GM18858 (cell line): ENCODE measurements at regions not wholly inside any gene's neighbourhood (a gene's known extent, or its start where the extent isn't known, plus 50 kb on each side); places are given as distances from the start of the nearest gene placed in this dataset.

Source experiments
- ATAC-seq: cut with Tn5 transposase; IDR thresholded peaks from one replicate; pipeline ENCODE4 v1.9.1; 2021; ENCODE audit not compliant: unreplicated experiment

- no peak for ATAC-seq
Observed at GRCh38 chr6:122042960-122043735, 356.3 kb upstream of the HSF2 start.

GRCh38 chr6:122048570-122048969 lies 350.9 kb upstream of the HSF2 start:
- ATAC-seq, result no peak

DNA sequence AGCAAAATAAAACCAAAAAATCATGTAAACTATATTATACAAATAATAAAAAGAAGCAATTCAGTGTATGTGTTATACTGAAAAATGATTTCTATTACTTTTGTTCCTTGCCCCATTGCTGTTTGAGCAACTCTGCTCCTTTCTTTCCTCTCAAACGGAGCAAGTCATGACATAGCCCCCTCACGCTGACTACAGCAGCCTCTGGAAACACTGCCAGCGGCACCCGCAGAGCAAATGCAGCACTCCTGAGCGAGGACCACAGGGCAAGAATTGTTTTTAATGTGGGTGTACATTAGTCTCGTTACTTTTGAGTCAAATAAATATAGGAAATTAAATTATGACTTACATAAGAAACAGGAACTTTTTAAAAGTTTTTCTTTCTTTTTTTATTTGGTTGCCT lies 350.1 kb upstream of the HSF2 start:
- no peak for ATAC-seq

GRCh38 chr6:122050242-122050755 lies 349.2 kb upstream of the HSF2 start:
- no peak for ATAC-seq

- no peak for ATAC-seq
Observed at GRCh38 chr6:122052346-122052900, 347.0 kb upstream of the HSF2 start.

DNA sequence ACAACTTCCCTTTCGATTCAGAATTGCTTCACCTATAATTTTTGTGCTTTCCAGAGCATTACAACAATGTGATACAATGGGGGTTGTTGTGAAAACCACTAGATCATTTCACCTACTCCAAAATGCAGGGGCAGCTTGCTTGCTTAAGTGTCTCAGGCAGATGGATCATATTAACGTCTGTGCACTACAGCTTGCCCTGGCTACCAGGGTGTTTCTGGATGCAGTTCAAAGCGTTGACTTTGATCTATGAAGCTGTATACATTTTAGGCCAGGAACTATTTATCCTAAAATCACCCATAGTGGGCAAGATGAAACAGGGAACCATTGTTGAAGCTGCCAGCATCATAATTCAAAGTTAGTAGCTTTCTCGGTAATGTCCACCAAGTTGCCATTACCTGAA lies 339.5 kb upstream of the HSF2 start:
- no peak for ATAC-seq

GRCh38 chr6:122061855-122062254 lies 337.6 kb upstream of the HSF2 start:
- no peak for ATAC-seq

DNA sequence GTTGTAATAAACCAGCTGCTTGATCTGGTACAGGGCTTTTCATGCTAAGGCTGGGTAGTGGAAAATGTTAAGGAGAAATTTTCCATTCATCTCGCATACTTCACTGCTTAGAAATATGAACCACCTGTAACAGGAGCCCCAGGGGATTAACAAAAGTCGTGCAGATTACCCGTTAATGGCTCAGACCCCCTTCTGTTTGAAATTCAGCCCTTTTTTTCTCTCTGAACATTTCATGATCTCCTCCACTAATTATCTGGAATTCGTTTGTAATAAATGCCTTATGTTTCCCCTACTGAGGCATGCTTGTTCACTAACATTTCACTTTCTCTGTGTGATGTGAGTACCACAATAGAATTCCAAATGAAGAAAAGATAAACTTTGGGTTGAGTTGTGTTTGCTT lies 336.4 kb upstream of the HSF2 start:
- ATAC-seq, result no peak

GRCh38 chr6:122063761-122064160 lies 335.7 kb upstream of the HSF2 start:
- ATAC-seq, result no peak

GRCh38 chr6:122066200-122066599 lies 333.3 kb upstream of the HSF2 start:
- ATAC-seq, result no peak

GRCh38 chr6:122068291-122068769 lies 331.1 kb upstream of the HSF2 start:
- ATAC-seq, result no peak

DNA sequence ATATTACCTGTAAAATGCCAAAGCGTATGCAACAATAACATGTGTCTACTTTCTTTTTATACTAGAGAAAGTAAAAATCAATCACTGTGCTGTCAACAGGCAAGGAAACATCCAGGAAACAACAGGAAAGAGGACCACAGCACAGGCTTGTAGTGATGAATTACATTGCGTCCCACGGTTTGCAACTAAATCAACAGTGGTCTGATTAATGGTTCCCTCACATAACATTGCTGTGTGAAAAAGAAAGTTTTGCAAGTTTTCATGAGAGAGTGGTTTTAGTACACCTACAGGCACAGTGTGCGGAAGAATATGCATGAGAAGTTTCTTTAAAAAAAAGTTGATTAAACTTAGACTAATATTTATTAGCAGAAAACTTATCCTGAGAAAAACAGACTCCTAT lies 329.5 kb upstream of the HSF2 start:
- no peak for ATAC-seq

DNA sequence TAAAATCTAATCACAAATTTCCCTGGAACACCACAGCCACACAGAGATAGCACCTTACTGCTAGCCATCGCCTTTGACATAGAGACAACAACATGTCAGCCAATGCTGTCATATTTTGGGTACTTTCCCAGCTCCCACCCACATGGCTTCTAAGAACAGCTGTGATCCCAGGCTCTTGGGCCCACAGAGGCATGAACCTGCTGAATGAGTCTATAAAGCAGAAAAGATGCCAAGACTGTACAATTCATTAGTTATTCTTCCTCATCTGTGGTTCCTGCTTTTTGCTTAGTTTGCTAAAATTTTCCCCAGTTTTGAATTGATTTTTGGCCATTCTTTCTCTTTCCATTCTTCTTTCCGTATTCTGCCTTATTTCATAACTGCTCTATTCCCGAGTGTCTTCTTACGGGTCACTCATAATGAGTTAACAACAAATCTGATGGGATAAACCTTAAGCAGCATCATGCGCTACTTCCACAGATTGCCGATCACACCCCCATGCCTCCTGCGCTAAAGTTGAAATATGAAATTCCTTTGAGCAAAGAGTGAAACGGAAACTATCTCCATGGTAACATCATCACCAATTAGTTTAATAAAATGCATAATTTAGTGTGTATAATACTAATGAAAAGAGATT lies 327.3 kb upstream of the HSF2 start:
- no peak for ATAC-seq

GRCh38 chr6:122075084-122075838 lies 324.2 kb upstream of the HSF2 start:
- ATAC-seq, result no peak

DNA sequence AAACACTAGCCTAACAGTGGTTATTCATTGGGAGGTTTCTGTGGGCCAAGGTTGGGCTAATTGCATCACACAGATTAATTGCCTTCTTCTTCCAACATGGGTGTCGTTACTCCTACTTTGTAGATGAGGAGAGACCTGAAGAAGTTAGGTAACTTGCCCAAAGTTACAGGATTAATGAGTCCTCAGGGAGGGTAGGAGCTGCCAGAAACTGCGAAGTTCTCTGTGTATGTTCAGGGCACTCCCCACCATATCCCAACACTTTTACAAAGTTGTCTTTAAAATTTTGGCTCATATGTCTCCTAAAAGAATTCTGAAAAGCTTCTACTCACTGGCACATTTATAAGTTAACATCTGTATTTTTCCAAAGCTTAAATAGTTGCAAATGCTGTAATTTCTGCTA lies 323.5 kb upstream of the HSF2 start:
- no peak for ATAC-seq

GRCh38 chr6:122077603-122078002 lies 321.8 kb upstream of the HSF2 start:
- ATAC-seq, result peak; percentile 45

- no peak for ATAC-seq
Observed at GRCh38 chr6:122078481-122078880, 321.0 kb upstream of the HSF2 start.

DNA sequence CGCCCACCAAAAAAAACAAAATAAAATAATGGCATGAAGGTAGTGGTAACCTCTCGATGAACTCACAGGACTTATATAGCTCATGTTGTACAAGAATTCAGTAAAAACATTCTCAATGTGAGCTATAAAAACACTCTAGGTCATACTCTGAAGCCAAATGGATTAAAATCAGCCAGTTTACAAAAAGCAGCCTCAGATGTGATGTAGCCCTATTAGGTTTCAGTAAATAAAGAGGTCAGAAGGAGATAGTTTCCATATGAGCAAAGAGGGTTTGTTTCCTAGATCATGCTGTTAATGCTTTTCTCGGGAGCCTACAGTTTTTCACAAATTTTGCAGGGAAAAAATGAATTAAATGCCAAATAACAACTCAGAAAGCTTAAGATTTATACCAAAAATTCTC lies 319.5 kb upstream of the HSF2 start:
- no peak for ATAC-seq

GRCh38 chr6:122081921-122082320 lies 317.5 kb upstream of the HSF2 start:
- ATAC-seq, result no peak

DNA sequence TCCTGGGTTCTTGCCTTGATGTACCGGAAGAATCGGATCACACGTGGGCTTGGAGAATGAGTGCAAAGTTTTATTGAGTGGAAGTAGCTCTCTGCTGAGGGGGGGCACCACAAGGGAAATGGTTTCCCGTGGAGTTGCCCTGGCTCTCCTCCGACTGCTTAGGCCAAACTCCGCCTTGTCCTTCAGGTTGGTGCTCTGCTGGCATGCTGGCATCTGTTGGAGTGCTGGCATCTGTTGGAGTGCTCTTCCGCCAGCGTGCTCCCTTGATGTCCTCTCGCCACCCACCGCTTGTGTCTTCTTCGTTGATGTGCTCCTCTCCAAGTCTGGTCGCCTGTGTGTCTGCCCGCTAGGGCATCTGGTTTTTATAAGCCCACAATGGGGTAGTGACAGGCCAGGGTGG lies 317.1 kb upstream of the HSF2 start:
- no peak for ATAC-seq

DNA sequence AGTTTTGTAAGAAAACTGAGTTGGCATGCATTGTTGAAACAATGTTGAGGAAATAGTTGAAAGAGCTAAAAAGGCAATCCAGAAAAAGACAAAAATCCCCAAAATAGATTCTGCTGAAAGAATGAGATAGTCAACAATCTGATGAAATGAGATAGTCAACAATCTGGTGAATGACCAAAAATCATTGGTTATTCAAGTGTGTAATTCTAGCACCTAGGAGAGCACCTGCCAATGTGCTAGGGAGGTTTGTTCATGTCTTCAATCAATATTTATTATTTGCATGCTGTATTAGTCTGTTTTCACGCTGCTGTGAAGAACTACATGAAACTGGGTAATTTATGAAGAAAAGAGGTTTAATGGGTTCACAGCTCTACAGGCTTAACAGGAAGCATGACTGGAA lies 307.1 kb upstream of the HSF2 start:
- no peak for ATAC-seq
